Natural killer cell (primary cell): ENCODE measurements at regions not wholly inside any gene's neighbourhood (a gene's known extent, or its start where the extent isn't known, plus 50 kb on each side); places are given as distances from the start of the nearest gene placed in this dataset.

ENCODE experiments used
- ATAC-seq, 3 donors: fragments of 150-1000 bp in 2 of 3; fragments of 200-7000 bp in 1 of 3; cut with Tn5 transposase; 1 replicate in 1 of 3; 2 replicates in 2 of 3; pipeline ENCODE4 v1.10.0; 2021; ENCODE audit warnings: mild to moderate bottlenecking in 2 of 3, moderate library complexity in 2 of 3
- DNase-seq, 2 donors: peaks; one replicate each; pipeline versions ENCODE4 v3.0.0 to v3.0.0-alpha.2; 2013 to 2021; ENCODE audit warnings: mixed read lengths in 1 of 2
- H3K27ac ChIP-seq: one replicate; pipeline ENCODE4 v1.5.1; 2013; ENCODE audit warnings: mild to moderate bottlenecking, low read length
- H3K27me3 ChIP-seq: one replicate; pipeline ENCODE4 v1.6.1; 2013; ENCODE audit warnings: low read length; ENCODE audit not compliant: control insufficient read depth, insufficient read depth
- H3K36me3 ChIP-seq: one replicate; pipeline ENCODE4 v1.6.1; 2013; ENCODE audit warnings: low read length; ENCODE audit not compliant: control insufficient read depth, insufficient read depth
- H3K4me1 ChIP-seq: one replicate; pipeline ENCODE4 v1.6.1; 2013; ENCODE audit warnings: low read length; ENCODE audit not compliant: control insufficient read depth, insufficient read depth
- H3K4me3 ChIP-seq: one replicate; pipeline ENCODE4 v1.5.1; 2013; ENCODE audit warnings: low read length
- H3K9me3 ChIP-seq: one replicate; pipeline ENCODE4 v1.6.1; 2013; ENCODE audit warnings: low read length; ENCODE audit not compliant: control insufficient read depth, insufficient read depth
- H3K27ac Mint-ChIP-seq, 2 donors: one replicate each; pipeline ENCODE4 v1.8.0; 2022; ENCODE audit warnings: mild to moderate bottlenecking in 2 of 2, mixed read lengths in 2 of 2, moderate library complexity in 1 of 2
- H3K27me3 Mint-ChIP-seq, 2 donors: one replicate each; pipeline ENCODE4 v1.8.0; 2022; ENCODE audit warnings: low read depth in 2 of 2, mixed read lengths in 2 of 2
- H3K36me3 Mint-ChIP-seq: one replicate; pipeline ENCODE4 v1.8.0; 2022; ENCODE audit warnings: mixed read lengths
- H3K4me1 Mint-ChIP-seq, 2 donors: one replicate each; pipeline ENCODE4 v1.8.0; 2022; ENCODE audit warnings: mixed read lengths in 2 of 2
- H3K4me3 Mint-ChIP-seq: one replicate; pipeline ENCODE4 v1.8.0; 2022; ENCODE audit warnings: mild to moderate bottlenecking, moderate library complexity, mixed read lengths
- H3K9me3 Mint-ChIP-seq, 2 donors: one replicate each; pipeline ENCODE4 v1.8.0; 2022; ENCODE audit warnings: mixed read lengths in 2 of 2
- WGBS: methylation state at CpG from one replicate; pipeline ENCODE4 v1.1.7; 2013; ENCODE audit warnings: missing lambda C conversion rate; ENCODE audit not compliant: insufficient coverage; 5-methylcytosine and 5-hydroxymethylcytosine counted together
- intact Hi-C: fragments of 100-400 bp; cut with micrococcal nuclease; formaldehyde crosslinking; loops from one replicate; pipeline ENCODE4 v1.14.2; 2022
- TF ChIP-seq, protein P1 (sequence below): fragments of 200-600 bp; IDR thresholded peaks from one replicate; pipeline ENCODE4 v1.8.0; 2022; ENCODE audit warnings: antibody characterized with exemption

- Mint-ChIP-seq H3K9me3 (peaks cover 0 to 4% of the 10 kb centered on the region in 2 donors), H3K4me1 (no peaks in the 10 kb centered on the region), H3K4me3 (no peak overlapping the region), H3K27me3 (no peaks in the 10 kb centered on the region), H3K36me3 (no peaks in the 10 kb centered on the region), H3K27ac (no peak overlapping the region)
- DNase-seq (peak in 1 of 2 donors; percentile 44), ATAC-seq (no peak)
- no peaks in the 10 kb centered on the region for H3K36me3 ChIP-seq
- H3K27ac ChIP-seq = no peak overlapping the region
- no peak overlapping the region for H3K4me3 ChIP-seq
- no peaks in the 10 kb centered on the region for H3K27me3 ChIP-seq
- intact Hi-C loops = no loop called here
- 16% methylated on average over 3 of the region's 4 CpGs for WGBS
- no peaks in the 10 kb centered on the region for H3K9me3 ChIP-seq
- H3K4me1 ChIP-seq = no peaks in the 10 kb centered on the region
- TF ChIP-seq, protein P1, sequence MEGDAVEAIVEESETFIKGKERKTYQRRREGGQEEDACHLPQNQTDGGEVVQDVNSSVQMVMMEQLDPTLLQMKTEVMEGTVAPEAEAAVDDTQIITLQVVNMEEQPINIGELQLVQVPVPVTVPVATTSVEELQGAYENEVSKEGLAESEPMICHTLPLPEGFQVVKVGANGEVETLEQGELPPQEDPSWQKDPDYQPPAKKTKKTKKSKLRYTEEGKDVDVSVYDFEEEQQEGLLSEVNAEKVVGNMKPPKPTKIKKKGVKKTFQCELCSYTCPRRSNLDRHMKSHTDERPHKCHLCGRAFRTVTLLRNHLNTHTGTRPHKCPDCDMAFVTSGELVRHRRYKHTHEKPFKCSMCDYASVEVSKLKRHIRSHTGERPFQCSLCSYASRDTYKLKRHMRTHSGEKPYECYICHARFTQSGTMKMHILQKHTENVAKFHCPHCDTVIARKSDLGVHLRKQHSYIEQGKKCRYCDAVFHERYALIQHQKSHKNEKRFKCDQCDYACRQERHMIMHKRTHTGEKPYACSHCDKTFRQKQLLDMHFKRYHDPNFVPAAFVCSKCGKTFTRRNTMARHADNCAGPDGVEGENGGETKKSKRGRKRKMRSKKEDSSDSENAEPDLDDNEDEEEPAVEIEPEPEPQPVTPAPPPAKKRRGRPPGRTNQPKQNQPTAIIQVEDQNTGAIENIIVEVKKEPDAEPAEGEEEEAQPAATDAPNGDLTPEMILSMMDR = no peak
Measured at GRCh38 chr3:190224863-190225692, 97.2 kb downstream of the CLDN1 start.

DNA sequence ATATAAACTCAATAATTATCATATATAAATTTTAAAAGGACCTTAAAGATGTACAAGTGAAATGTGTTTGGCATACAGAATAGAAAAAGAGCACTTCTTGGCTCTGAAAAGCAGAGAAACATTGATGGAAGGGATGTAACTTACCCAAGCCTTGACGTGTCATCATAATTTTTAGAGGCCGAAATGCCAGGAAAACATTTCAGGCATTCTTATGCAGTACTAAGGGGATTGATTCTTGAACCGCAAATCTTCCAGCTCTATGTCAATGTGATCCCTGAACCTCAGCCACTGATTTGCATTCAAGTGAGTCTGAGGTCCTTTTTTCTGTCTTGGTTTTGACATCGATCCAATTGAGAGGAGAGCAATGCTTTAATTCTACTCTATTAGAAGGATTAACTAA is 97.8 kb downstream of the CLDN1 start:
- H3K27ac ChIP-seq = no peak overlapping the region
- no peaks in the 10 kb centered on the region for H3K27me3 ChIP-seq
- no peaks in the 10 kb centered on the region for H3K4me1 ChIP-seq
- TF ChIP-seq, protein P1 = no peak
- DNase-seq (no peak), ATAC-seq (no peak)
- Mint-ChIP-seq H3K4me1 (no peaks in the 10 kb centered on the region), H3K36me3 (no peaks in the 10 kb centered on the region), H3K9me3 (peaks cover 0 to 7% of the 10 kb centered on the region in 2 donors), H3K4me3 (no peak overlapping the region), H3K27ac (no peak overlapping the region), H3K27me3 (no peaks in the 10 kb centered on the region)
- no peaks in the 10 kb centered on the region for H3K36me3 ChIP-seq
- no peak overlapping the region for H3K4me3 ChIP-seq
- intact Hi-C loops = no loop called here
- no peaks in the 10 kb centered on the region for H3K9me3 ChIP-seq
- WGBS = 90% methylated on average over 3 of the region's 4 CpGs

- H3K36me3 ChIP-seq = no peaks in the 10 kb centered on the region
- intact Hi-C loops = no loop called here
- no peaks in the 10 kb centered on the region for H3K9me3 ChIP-seq
- H3K4me3 ChIP-seq = no peak overlapping the region
- H3K4me1 ChIP-seq = no peaks in the 10 kb centered on the region
- ATAC-seq (no peak), DNase-seq (no peak)
- no peak overlapping the region for H3K27ac Mint-ChIP-seq
- no peaks in the 10 kb centered on the region for H3K27me3 ChIP-seq
- H3K9me3 Mint-ChIP-seq = peaks cover 0 to 9% of the 10 kb centered on the region in 2 donors
- H3K36me3 Mint-ChIP-seq = no peaks in the 10 kb centered on the region
- no peaks in the 10 kb centered on the region for H3K4me1 Mint-ChIP-seq
- no peaks in the 10 kb centered on the region for H3K27me3 Mint-ChIP-seq
- TF ChIP-seq, protein P1 = no peak
- H3K27ac ChIP-seq = no peak overlapping the region
- 77% methylated on average over 4 of the region's 4 CpGs for WGBS
- H3K4me3 Mint-ChIP-seq = no peak overlapping the region
Measured at GRCh38 chr3:190222916-190223315, 99.3 kb downstream of the CLDN1 start.

DNA sequence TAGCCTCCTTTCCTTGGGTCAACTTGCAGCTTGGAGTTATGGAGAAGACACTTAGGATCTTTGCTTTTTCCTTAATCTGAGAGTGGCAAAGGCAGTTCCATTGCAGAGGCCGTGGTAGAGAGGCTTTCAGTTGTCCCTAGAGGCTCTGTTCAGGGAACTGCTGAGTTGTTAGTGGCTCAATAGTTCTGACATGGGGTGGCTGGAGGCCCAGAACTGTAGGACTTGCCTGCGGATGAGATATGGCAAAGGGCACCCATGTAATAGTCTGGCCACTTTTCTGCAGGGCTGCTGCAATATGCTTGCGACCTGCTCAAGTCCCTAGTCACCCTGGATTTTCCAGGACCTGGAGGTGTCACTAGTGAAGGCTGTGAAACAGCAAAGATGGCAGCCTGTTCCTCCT is 99.9 kb downstream of the CLDN1 start:
- TF ChIP-seq, protein P1 = no peak
- intact Hi-C loops = no loop called here
- Histone ChIP-seq H3K4me1 (no peaks in the 10 kb centered on the region), H3K27me3 (no peaks in the 10 kb centered on the region), H3K27ac (no peak overlapping the region), H3K36me3 (no peaks in the 10 kb centered on the region), H3K9me3 (no peaks in the 10 kb centered on the region), H3K4me3 (no peak overlapping the region)
- no peaks in the 10 kb centered on the region for H3K27me3 Mint-ChIP-seq
- WGBS = 93% methylated on average over 3 of the region's 3 CpGs
- no peak overlapping the region for H3K27ac Mint-ChIP-seq
- no peak for DNase-seq
- no peak overlapping the region for H3K4me3 Mint-ChIP-seq
- H3K36me3 Mint-ChIP-seq = no peaks in the 10 kb centered on the region
- peaks cover 0 to 9% of the 10 kb centered on the region in 2 donors for H3K9me3 Mint-ChIP-seq
- no peak for ATAC-seq
- no peaks in the 10 kb centered on the region for H3K4me1 Mint-ChIP-seq
